HUDEP-2 (cell line): ENCODE measurements at regions not wholly inside any gene's neighbourhood (a gene's known extent, or its start where the extent isn't known, plus 50 kb on each side); places are given as distances from the start of the nearest gene placed in this dataset.
"Not testable (repeated sequence)": the region's sequence is repeated elsewhere in the genome, so short reads cannot be mapped to it uniquely, and the experiment has no call there.

Experiments used
- DNase-seq, 76 experiments: peaks; one replicate each; lab custom pipeline; 2025; ENCODE audit not compliant: unreplicated experiment in 76 of 76; lab: John Stamatoyannopoulos, UW

DNA sequence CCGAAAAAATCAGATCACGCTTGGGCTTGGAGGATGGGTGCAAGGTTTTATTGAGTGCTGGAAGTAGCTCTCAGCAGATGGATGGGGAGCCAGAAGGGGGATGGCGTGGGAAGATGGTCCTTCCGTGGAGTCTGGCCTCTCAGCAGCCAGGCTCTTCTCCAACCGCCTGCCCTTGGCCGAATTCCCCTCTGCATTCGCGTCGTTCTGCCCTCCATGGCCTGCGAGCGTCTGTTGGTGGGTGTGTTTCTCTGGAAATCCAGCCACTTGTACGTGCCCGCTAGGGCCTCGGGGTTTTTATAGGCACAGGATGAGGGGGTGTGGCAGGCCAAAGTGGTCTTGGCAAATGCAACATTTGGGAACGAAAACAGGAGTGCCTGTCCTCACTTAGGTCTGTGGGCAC lies 815.2 kb downstream of the TSN start:
- DNase-seq: no peak

DNA sequence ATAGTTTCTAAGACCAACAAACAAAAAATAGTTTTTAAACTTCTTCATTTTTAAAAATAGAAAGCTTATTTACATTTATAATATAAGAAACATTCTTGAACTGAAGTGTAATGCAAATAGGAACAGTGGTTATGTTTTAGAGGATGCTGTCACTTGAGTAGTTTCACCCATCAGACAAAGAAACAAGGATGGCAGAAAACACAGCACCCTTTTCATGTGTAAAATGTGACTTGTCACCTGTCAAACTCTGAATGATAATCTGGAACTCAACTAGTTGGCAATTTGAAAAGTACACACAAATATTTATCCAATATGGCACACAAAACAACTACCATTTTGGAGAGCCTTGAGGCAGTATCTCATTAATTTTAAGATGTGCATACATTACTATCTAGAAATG lies 816.0 kb downstream of the TSN start:
- DNase-seq: not testable (repeated sequence)

DNA sequence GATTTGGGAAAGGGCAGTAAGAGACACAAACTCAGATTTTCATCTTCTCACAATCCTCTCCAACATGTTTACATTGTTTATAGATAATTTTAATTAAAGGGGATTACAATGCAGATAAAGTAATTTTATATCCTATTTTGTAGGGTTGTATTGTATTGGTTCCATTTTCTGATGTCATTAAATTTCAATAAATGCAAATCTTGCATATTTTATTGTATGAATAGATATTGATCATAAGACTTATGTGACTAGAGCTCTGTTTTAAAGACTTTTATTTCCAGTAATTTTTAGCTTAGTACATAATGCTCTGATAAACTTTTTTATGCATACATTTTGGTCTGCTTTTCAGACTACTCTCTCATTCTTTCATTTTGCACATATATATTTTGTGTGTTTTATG lies 819.6 kb downstream of the TSN start:
- no peak for DNase-seq

DNA sequence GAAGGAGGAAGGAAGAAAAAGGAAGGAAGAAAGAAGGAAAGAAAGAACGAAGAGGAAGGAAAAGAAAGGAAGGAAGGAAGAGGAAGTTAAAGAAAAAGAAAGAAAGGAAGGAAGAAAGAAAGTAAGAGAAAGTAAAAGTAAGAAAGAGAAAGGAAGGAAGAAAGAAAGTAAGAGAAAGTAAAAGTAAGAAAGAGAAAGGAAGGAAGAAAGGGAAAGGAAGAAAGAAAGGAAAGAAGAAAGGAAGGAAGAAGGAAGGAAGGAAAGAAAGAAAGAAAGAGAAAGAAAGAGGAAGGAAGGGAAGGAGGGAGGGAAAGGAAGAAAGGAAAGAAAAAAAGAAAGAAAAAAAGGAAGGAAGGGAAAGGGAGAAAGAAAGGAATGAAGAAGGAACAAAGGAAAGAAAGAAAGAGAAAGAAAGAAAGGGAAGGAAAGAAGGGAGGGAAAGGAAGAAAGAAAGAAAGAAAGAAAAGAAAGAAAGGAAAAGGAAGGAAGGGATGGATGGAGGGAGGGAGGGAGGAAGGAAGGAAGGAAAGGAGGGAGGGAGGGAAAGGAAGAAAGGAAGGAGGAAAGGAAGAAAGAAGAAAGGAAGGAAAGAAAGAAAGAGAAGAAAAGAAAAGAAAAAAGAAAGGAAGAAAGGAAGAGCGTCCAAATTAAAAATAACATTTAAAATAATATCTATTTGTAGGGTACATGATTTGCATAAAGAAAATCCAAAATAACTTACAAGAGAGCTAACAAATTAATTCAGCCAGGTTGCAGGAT lies 827.9 kb downstream of the TSN start:
- no peak for DNase-seq

DNA sequence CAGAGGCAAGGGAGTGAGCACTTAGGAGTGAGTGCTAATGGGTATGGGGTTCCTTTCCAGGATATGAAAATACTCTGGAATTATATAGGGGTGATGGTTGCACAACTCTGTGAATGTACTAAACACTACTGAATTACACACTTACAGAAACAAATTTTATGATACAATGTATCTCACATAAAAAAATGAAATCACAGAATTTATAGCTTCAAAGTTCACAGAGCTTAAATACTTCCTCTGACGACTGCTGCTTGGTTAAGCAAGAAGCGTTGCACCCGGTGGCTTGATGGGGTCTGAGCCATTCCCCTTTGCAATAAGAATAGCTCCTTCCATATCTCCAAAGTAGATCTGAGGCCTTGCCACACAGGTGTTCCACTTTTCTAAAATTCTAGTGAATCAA lies 835.1 kb downstream of the TSN start:
- no peak for DNase-seq

DNA sequence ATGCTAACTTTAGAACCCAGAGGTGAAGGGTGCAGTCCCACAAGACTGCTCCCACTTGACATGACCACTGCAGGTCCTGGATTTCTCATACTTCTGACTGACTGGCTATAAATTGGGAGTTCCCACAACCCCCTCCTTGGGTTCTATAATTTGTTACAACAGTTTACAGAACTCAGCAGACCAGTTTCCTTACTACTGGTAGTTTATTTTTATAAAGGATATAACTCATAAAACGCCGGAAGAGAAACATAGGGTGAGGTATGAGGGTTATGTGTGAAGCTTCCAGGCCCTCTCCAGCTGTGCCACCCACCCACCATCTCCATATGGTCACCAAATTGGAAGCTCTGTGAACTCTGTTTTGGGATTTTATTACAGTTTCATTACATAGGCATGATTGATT lies 839.6 kb downstream of the TSN start:
- DNase-seq: no peak

DNA sequence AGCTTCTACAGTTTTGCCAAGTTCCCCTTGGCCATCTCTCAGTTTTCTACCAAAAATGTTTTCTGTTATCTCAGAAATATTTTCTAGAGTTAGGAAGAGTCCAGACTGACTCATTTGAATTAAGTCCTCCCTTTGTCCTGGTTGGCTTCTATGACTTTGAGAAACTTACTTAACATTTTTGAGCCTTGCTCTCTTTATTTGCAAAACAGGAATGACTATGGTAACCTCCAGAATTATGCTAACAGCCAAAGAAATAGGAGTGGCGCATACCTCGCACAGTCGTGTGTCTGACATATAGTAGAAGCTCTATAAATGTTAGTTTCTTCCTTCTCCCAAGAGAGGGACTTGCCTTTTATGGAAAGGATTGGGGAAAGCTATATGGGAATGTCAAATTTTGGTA lies 841.1 kb downstream of the TSN start:
- DNase-seq: no peak

DNA sequence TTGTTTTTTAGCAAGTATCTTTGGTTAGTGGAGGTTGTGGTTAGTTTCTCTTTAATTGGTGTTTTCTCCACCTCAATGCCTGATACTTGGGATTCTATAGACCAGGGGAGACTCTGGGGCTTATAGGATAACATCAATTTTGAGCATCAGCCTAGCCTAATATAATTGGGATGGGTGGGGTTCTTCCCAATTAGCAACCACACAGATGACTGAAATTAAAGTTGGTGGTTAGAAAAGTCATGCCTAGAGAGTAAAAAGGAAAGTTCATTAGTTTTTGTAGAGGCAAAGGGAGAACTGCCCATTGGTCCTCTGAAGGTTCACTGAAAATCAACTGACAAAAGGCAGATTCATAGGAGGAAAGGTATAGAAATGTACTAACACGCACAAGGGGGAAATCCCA lies 843.3 kb downstream of the TSN start:
- no peak for DNase-seq

DNA sequence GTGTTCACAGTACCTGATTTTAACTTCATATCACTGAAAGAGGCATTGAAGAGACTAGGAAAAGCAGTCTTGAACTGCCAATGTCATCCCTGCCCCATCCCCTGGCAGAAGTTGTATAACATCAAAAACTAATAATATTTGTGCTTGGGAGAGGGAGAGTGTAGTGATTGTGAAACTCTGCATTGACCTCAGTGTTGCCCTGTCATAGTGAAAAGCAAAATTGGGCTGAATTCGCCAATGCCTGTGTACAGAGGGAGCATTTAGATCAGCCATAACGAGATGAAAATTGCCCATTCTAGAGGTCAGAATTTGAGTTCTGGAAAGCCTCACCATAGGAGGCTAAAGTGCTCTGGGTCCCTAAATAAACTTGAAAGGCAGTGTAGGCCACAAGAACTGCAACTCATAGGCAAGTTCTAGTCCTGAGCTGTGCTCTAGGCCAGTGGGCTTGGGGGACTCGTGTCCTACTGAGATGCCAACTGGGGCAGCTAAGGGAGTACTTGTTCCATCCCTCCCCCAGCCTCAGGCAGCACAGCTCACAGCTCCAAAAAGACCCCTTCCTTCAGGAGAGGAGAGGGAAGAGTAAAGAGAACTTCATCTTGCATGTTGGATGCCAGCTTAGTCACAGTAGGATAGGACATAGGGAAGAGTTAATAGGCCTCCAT lies 855.6 kb downstream of the TSN start:
- DNase-seq: no peak

DNA sequence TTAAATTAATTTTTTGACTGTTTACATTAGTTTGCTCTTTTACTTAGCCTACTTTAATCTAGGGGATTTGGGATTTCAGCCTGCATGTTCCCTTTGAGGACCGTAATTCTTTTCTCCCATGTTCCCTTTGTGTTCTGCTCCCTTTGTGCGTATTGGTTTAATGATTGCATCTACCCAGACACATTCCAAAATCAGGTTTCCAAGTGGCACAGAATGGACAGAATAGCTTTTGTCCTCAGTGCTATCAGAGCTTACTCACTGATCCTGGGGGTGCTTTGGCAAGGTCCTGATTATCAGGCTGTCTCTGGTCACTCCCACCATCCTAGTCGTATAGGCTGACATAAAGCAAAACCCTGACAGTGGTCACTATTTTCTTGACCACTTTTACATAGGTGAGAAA lies 867.5 kb downstream of the TSN start:
- DNase-seq: no peak

DNA sequence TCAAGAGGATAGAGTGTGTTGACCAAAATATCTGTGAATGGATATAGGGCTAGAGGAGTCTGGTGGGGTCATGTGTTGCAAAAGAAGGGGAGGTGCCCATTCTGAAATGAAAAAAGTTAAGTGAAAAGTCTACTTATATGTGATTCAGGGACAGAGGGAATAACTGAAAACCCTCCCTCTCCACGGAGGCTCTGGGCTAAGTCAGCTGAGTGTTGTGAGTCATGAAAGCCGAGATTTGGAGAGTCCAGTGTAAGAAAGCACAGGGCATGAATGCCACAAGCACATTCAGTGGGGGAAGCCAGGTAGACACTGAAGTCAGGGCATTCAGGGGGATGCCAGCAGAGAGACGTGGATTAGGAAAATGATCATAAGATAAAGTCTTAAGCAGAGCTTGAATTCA lies 871.9 kb downstream of the TSN start:
- no peak for DNase-seq

DNA sequence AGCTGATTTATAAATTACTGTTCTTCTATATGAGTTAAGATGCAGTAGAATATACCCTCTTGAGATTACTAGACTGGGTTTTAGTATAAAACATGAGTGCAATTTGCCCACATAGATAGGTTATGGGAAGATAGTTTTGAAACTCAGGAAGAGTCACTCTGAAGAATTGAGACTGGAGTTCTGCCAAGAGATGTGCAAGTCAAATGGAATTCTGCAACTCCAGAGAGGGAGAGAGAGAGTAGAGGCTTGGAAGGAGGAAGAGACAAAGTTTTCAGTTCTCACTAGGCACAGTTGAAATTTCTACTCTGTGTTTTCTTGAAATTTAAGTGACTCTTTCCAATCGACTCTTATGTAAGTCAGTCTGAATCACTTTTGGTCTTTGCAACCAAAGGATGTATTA lies 878.8 kb downstream of the TSN start:
- no peak for DNase-seq

DNA sequence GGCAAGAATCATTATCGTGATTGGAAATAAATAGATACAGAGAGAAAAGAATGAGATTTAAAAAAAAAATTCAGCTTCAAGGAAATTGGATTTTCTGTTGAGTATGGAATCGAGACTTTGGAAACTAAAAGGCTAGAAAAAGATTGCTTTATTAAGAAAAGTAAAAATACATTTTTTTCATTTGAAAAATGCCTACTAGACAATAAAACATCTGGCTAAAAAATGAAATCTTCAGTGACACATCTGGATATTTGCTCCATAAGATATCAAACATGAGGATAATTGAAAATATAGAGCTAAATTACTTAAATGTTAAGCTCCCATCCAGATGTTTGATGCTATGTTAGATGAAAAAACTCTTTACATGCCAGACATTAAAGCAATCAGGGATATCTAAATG lies 879.5 kb downstream of the TSN start:
- no peak for DNase-seq

DNA sequence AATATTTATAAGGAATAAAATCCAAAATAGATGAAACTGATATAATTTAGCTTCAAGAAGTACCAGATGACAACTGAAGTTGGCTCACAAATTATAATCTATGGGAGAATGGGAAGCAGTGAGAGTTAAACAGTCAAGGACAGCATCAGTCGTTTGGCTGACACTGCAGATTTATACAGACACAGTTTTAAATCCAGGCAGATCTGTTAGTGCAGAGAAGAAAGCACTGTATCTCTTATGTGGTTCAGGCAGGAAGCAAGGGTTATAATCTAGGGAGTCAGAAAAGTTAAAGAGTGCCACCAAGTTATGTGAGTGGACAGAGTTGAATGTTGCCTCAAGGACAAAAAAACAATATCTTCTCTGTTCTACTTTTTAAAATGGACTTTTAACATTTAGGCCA lies 880.2 kb downstream of the TSN start:
- DNase-seq: no peak

DNA sequence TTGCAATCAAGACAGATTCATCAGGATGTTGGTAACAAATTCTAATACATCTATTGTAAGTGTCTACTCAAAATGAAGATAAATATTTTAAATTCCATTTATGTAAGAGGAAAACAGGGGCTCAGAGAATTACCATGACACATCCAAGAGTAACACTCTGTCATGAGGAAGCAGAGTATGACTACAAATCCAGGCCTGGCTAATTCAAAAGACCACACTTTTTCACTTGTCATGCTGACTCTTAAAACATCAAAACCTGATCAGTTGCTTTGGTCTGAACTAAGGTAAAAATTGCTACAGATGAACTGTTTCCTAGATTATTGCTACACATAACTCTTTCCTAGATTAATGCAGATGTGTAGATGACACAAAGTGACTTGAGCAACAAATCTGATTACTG lies 880.6 kb downstream of the TSN start:
- DNase-seq: no peak

DNA sequence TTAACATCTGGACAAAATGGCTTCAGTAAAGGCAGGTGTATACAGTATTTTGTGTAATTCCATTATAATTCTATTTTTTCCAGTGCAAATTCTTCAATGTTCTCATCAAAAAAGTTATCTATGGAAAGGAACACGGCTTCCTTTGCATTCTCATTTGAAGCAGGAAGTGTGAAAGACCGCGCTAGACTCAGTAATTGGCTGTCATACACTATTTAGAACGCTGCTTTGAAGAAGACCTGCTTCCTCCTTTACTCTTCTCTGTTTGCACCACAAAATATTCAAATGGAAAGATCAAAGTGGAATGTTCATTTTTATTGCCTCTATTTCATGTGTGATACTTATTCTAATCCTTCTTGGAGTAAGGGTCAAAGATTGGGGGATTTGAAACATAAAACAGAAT lies 883.7 kb downstream of the TSN start:
- no peak for DNase-seq

DNA sequence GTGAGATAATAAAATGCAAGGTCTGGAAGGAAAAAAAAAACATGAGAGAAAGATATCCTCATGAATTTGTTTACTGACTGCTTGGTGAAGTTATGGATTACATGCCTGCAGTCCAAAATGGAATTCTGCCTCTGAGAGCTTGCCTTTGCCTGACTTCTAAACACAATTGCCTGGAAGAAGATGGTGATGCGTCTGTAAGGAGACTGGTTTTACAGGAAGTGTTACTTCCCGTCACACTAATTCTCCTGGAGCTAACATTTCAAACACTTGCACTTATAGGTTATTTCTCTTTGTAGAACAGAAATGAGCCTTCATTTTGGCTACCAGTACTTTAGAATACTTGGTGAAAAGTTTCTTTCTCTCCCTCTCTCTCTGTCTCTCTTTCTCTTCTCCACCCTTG lies 884.3 kb downstream of the TSN start:
- no peak for DNase-seq

DNA sequence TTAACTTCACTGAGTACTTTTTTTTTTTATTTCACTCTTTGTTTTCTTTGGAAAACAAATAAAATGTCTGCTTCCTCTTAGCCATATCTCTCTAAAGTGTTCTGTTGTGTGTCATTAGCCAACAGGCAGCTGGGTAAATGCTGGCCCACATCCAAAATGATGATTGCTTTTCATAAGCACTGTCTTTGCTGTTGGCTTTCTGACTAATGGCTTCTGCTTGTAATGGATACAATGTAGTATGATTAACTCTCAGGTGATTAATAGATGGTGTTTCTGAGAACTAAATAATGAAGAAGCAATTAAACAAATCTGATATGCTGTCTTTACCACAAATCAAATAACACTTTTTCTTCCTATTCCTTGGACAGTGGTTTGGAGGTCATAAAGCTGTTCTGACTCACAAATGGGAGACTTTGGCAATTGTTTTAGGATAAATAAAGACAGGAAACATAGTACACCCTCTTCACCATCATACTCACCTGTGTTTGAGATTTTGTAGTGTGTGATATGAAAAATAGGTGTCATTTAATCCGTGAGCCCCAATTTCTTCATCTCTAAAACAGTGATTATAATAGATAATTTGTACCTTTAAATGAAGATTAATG lies 888.4 kb downstream of the TSN start:
- peak in 1 of 76 experiments; percentile 1 for DNase-seq

DNA sequence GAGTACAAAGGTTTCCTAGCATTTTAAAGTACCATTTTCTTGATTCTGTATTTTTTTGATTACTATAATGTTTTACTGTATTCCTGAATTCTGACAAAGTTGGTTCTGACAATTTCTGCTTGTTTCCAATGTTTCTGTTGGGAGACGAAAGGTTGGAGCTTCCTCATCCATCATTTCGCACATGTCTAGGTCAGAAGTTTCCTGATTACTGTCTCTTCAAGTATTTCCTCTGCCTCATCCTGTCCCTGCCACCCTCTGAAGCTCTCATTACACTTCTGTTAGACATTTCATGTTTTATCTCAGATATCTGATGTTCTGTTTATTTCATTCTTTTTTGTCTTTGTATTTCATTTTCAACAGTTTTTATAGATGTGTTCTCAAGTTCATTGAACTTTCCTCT lies 895.8 kb downstream of the TSN start:
- DNase-seq: no peak

DNA sequence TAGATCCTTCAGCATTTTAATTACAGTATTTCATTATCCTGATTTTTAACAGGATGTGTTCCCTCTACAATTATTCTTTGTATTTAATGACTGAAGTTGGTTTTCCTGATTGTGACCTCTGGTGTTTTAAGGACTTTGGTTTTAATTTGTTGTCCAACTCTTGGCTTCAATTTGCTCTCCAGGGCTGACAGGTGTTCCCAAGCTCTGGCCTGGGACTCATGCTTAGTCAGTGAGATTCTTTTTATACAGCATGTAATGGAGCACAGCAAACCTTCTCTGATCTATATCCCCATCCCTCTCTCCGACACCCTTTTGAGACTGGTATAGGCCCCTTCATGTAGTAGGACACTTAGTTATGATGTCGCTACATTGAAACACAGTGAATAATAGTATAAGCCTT lies 896.3 kb downstream of the TSN start:
- no peak for DNase-seq

DNA sequence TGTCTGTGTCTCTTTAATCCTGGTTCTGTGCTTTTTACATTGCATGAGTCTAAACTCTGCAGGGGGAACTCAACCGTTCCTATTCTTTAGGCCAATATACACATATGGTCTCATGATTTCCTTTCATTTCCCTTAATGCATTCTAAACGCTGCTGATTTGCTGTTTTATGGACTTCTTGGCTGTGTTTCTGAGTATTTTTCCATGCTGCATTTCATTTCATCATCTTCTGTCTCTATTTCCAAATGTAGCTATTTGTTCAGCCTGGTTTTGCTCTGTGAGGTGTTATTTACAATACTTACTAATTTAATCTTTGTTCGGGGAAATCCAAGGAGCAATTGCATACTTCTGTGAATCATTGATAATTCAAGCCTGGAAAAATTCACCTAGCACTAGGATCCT lies 897.2 kb downstream of the TSN start:
- no peak for DNase-seq

DNA sequence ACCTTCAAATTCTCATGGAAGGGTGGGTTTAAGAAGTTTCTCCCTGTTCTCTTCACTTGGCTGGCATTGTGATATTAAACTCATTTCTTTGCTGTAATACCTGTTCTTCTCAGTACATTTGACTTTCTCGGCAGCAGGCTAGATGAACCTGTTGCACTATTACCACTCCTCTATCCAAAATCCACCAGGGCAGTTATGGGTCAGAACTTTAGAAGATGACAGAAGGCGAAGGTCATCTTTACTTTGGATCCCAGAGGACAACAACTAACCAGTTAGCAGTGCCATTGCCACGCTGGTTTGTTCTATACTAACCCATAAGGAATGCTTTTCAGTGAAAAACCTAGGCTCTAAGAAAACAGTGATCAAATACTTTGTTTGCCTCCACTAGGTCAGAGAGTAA lies 901.0 kb downstream of the TSN start:
- no peak for DNase-seq
